OCI-LY1 (cell line): ENCODE measurements at regions not wholly inside any gene's neighbourhood (a gene's known extent, or its start where the extent isn't known, plus 50 kb on each side); places are given as distances from the start of the nearest gene placed in this dataset.

Experiments used
- H2AFZ ChIP-seq: fragments of 200-600 bp; sonication (generic), shearing (Covaris generic); 2 replicates; pipeline ENCODE4 v1.6.0; 2014; ENCODE audit warnings: antibody characterized with exemption, mild to moderate bottlenecking, low read length
- H3F3A ChIP-seq: fragments of 200-600 bp; sonication (generic), shearing (Covaris generic); 2 replicates; pipeline ENCODE4 v1.6.0; 2014; ENCODE audit warnings: mild to moderate bottlenecking, antibody characterized with exemption, low read length, moderate library complexity; ENCODE audit not compliant: insufficient read depth
- H3K27ac ChIP-seq: fragments of 200-600 bp; sonication (generic); 2 replicates; pipeline ENCODE4 v1.5.1; 2014; ENCODE audit warnings: low read length, mixed run types, mild to moderate bottlenecking, low read depth; ENCODE audit not compliant: poor library complexity, severe bottlenecking
- H3K27me3 ChIP-seq: fragments of 200-600 bp; sonication (generic); 2 replicates; pipeline ENCODE4 v1.6.0; 2014; ENCODE audit warnings: antibody characterized with exemption, mild to moderate bottlenecking, low read length, moderate library complexity; ENCODE audit not compliant: insufficient read depth
- H3K36me3 ChIP-seq: fragments of 200-600 bp; sonication (generic); 2 replicates; pipeline ENCODE4 v1.6.1; 2014; ENCODE audit warnings: mild to moderate bottlenecking, antibody characterized with exemption, low read length, moderate library complexity, mixed read lengths; ENCODE audit not compliant: insufficient read depth
- H3K4me1 ChIP-seq: fragments of 200-600 bp; sonication (generic); 2 replicates; pipeline ENCODE4 v1.5.1; 2014; ENCODE audit warnings: mild to moderate bottlenecking, low read length, moderate library complexity; ENCODE audit not compliant: insufficient read depth, severe bottlenecking
- H3K4me2 ChIP-seq: fragments of 200-600 bp; sonication (generic), shearing (Covaris generic); 2 replicates; pipeline ENCODE4 v1.6.1; 2014; ENCODE audit warnings: low read length
- H3K4me3 ChIP-seq: fragments of 200-600 bp; sonication (generic); 2 replicates; pipeline ENCODE4 v1.5.1; 2014; ENCODE audit warnings: low read length, low read depth, mild to moderate bottlenecking, mixed read lengths; ENCODE audit not compliant: poor library complexity, severe bottlenecking
- H3K79me2 ChIP-seq: fragments of 200-600 bp; shearing (Covaris generic); 2 replicates; pipeline ENCODE4 v1.6.1; 2016; ENCODE audit warnings: mixed run types, low read length, mixed read lengths; ENCODE audit not compliant: insufficient read depth
- H3K9ac ChIP-seq: fragments of 200-600 bp; sonication (generic), shearing (Covaris generic); 2 replicates; pipeline ENCODE4 v1.6.1; 2014; ENCODE audit warnings: mild to moderate bottlenecking, low read length, mixed read lengths
- H3K9me2 ChIP-seq: fragments of 200-600 bp; sonication (generic), shearing (Covaris generic); 2 replicates; pipeline ENCODE4 v1.6.1; 2014; ENCODE audit warnings: low read depth, mild to moderate bottlenecking, low read length, mixed read lengths
- H3K9me3 ChIP-seq: fragments of 200-600 bp; shearing (Covaris generic); 2 replicates; pipeline ENCODE4 v1.6.1; 2014; ENCODE audit warnings: low read length, mixed read lengths
- H4K20me1 ChIP-seq: fragments of 200-600 bp; sonication (generic), shearing (Covaris generic); 2 replicates; pipeline ENCODE4 v1.6.0; 2016; ENCODE audit warnings: mild to moderate bottlenecking, low read length; ENCODE audit not compliant: insufficient read depth
- EZH2 ChIP-seq: fragments of 200-600 bp; sonication (generic), shearing (Covaris generic); IDR thresholded peaks from 2 replicates; pipeline ENCODE4 v1.8.0; 2017; ENCODE audit warnings: borderline replicate concordance, mixed run types, mild to moderate bottlenecking, antibody characterized with exemption, low read length, moderate library complexity, mixed read lengths
- TF ChIP-seq, protein P1 (sequence below): fragments of 200-600 bp; sonication (generic), shearing (Covaris generic); IDR thresholded peaks from 2 replicates; pipeline ENCODE4 v1.5.1; 2017; ENCODE audit warnings: mild to moderate bottlenecking, antibody characterized with exemption, low read length, moderate library complexity, mixed read lengths

- Histone ChIP-seq H3K4me2 (no peak overlapping the region), H3K9me2 (no peaks in the 10 kb centered on the region), H3K27me3 (peaks cover 17% of the 10 kb centered on the region), H3K4me1 (peaks cover 7% of the 10 kb centered on the region), H3F3A (no peaks in the 10 kb centered on the region), H3K9me3 (no peaks in the 10 kb centered on the region), H3K79me2 (no peaks in the 10 kb centered on the region), H3K27ac (no peak overlapping the region), H3K4me3 (no peak overlapping the region), H3K36me3 (no peaks in the 10 kb centered on the region), H4K20me1 (no peaks in the 10 kb centered on the region), H2AFZ (no peak overlapping the region), H3K9ac (no peak overlapping the region)
- TF ChIP-seq, protein P1, sequence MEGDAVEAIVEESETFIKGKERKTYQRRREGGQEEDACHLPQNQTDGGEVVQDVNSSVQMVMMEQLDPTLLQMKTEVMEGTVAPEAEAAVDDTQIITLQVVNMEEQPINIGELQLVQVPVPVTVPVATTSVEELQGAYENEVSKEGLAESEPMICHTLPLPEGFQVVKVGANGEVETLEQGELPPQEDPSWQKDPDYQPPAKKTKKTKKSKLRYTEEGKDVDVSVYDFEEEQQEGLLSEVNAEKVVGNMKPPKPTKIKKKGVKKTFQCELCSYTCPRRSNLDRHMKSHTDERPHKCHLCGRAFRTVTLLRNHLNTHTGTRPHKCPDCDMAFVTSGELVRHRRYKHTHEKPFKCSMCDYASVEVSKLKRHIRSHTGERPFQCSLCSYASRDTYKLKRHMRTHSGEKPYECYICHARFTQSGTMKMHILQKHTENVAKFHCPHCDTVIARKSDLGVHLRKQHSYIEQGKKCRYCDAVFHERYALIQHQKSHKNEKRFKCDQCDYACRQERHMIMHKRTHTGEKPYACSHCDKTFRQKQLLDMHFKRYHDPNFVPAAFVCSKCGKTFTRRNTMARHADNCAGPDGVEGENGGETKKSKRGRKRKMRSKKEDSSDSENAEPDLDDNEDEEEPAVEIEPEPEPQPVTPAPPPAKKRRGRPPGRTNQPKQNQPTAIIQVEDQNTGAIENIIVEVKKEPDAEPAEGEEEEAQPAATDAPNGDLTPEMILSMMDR = no peak
- no peak for TF ChIP-seq EZH2
These were observed 94.3 kb upstream of the TLE3 start for GRCh38 chr15:70192041-70192440.

DNA sequence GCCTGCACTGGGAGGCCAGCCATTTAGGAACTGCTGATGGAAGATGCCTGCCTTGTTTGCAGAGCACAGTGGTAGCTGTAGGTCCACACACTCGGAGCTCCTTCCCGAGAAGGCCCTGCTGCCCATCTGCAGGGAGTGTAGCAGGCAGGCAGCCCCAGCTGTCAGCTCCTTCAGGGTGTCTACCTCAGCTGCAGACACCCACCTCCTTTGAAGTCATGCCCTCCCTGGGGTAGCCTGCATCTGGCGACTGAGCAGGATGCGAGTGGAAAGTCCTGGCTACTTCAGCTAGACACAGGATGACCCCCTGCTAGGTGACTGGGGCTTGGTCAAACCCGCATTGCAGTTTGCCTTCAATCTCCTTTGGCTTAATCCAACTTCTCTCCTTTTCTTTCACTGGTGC lies 93.2 kb upstream of the TLE3 start:
- no peak for TF ChIP-seq EZH2
- TF ChIP-seq, protein P1 = no peak
- H3K79me2 ChIP-seq = no peaks in the 10 kb centered on the region
- no peak overlapping the region for H3K4me3 ChIP-seq

DNA sequence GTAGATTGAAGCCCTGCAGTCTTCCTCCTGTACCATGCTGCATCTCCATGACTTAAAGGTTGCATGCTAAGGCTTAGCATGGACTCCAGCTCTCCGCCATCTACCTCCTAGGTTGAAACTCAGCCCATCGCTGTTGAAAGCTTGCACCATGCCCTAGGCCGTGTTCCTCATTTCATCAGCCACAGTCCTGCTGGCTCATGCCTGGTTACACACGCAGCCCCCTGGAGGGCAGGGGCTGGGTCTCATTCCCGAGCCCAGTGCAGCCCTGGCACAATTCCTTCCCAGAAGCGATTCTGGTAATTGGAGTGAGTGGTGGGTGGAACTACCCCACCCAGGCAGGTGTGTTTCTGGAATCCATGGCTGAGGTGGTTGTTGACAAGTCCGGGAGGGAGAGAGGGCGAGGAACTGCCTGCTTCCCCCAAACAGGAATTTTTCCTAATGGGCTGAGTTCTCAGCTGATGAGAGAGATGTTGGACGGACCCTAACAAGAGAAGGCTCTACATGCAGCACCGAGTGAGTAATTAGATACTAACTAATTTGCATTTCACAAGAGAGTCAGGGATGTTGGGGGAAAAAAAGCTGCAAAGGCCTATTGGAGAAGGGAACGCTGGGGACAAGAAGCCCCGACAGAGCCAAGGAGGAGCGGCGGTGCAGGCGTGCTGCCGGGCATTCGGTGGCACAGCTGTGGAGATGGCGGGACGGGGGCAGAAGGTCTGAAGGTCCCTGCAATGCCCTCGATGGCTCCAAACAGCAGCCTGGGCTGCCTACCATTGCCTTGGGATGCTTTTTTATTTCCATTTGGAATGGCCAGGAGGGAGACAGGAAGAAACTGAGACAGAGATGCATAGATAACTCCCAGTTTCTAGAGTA lies 92.3 kb upstream of the TLE3 start:
- H3K79me2 ChIP-seq = no peaks in the 10 kb centered on the region
- no peak overlapping the region for H3K4me3 ChIP-seq
- no peak overlapping the region for H3K9ac ChIP-seq
- H3K4me1 ChIP-seq = no peaks in the 10 kb centered on the region
- TF ChIP-seq EZH2 = no peak
- TF ChIP-seq, protein P1 = no peak
- H3F3A ChIP-seq = no peaks in the 10 kb centered on the region
- H3K4me2 ChIP-seq = no peak overlapping the region
- no peak overlapping the region for H2AFZ ChIP-seq
- H4K20me1 ChIP-seq = no peaks in the 10 kb centered on the region
- H3K27ac ChIP-seq = no peak overlapping the region
- H3K9me3 ChIP-seq = no peaks in the 10 kb centered on the region
- H3K36me3 ChIP-seq = no peaks in the 10 kb centered on the region
- H3K9me2 ChIP-seq = no peaks in the 10 kb centered on the region
- peaks cover 10% of the 10 kb centered on the region for H3K27me3 ChIP-seq

More for the DNA sequence above, 93.2 kb upstream of the TLE3 start:
- H3K27ac ChIP-seq = no peak overlapping the region
- no peak overlapping the region for H2AFZ ChIP-seq
- peaks cover 17% of the 10 kb centered on the region for H3K27me3 ChIP-seq
- no peaks in the 10 kb centered on the region for H4K20me1 ChIP-seq
- no peaks in the 10 kb centered on the region for H3K36me3 ChIP-seq
- no peak overlapping the region for H3K4me2 ChIP-seq
- no peaks in the 10 kb centered on the region for H3K9me2 ChIP-seq
- no peaks in the 10 kb centered on the region for H3K9me3 ChIP-seq
- H3F3A ChIP-seq = no peaks in the 10 kb centered on the region
- no peak overlapping the region for H3K9ac ChIP-seq
- no peaks in the 10 kb centered on the region for H3K4me1 ChIP-seq
